H1 (cell line): ENCODE measurements at regions not wholly inside any gene's neighbourhood (a gene's known extent, or its start where the extent isn't known, plus 50 kb on each side); places are given as distances from the start of the nearest gene placed in this dataset.
"Not testable (repeated sequence)": the region's sequence is repeated elsewhere in the genome, so short reads cannot be mapped to it uniquely, and the experiment has no call there.

ENCODE experiments used
- CTCF ChIA-PET: fragments of 300-600 bp; sonication (Branson Sonifier 250); formaldehyde crosslinking; loops from one replicate; lab custom pipeline; 2021; ENCODE audit not compliant: partially characterized antibody; lab: Charles Lee
- POLR2A ChIA-PET: fragments of 300-600 bp; sonication (Branson Sonifier 250); formaldehyde crosslinking; loops from one replicate; lab custom pipeline; 2021; ENCODE audit warnings: inconsistent platforms; ENCODE audit not compliant: partially characterized antibody; lab: Charles Lee
- DNase-seq, 2 experiments: peaks; one replicate each; pipeline versions ENCODE4 v3.0.0 to v3.0.0-alpha.2; 2010 to 2022; ENCODE audit warnings: low spot score in 2 of 2, low read depth in 1 of 2, mixed read lengths in 1 of 2
- FAIRE-seq: peaks from 2 replicates; lab custom pipeline; 2011; peaks lifted over from hg19 to GRCh38; lab: Jason Lieb, UNC
- H2AFZ ChIP-seq: 2 replicates; pipeline ENCODE4 v1.8.1; 2012; ENCODE audit warnings: low read length, inconsistent platforms
- H2AK5ac ChIP-seq: 2 replicates; pipeline ENCODE4 v1.6.1; 2013; ENCODE audit warnings: low read depth, low read length
- H2BK120ac ChIP-seq: replicated peaks from 2 replicates; pipeline ENCODE3; 2013; ENCODE audit warnings: low read depth, low read length, inconsistent platforms
- H2BK12ac ChIP-seq: 2 replicates; pipeline ENCODE4 v1.6.1; 2013; ENCODE audit warnings: low read depth, low read length
- H2BK15ac ChIP-seq: 2 replicates; pipeline ENCODE4 v1.6.1; 2013; ENCODE audit warnings: low read length
- H2BK20ac ChIP-seq: 2 replicates; pipeline ENCODE4 v1.6.1; 2013; ENCODE audit warnings: low read length
- H2BK5ac ChIP-seq: 2 replicates; pipeline ENCODE4 v1.6.1; 2013; ENCODE audit warnings: low read depth, low read length
- H3K14ac ChIP-seq: 2 replicates; pipeline ENCODE4 v1.6.1; 2013; ENCODE audit warnings: inconsistent platforms; ENCODE audit not compliant: insufficient read length
- H3K18ac ChIP-seq: 2 replicates; pipeline ENCODE4 v1.6.1; 2013; ENCODE audit warnings: low read length; ENCODE audit errors: extremely low read depth
- H3K23ac ChIP-seq: 2 replicates; pipeline ENCODE4 v1.6.1; 2013; ENCODE audit warnings: inconsistent platforms; ENCODE audit not compliant: insufficient read length
- H3K23me2 ChIP-seq: 2 replicates; pipeline ENCODE4 v1.6.1; 2013; ENCODE audit warnings: low read depth, low read length
- H3K27ac ChIP-seq: 2 replicates; pipeline ENCODE4 v1.6.1; 2011; ENCODE audit warnings: low read depth, low read length, inconsistent platforms
- H3K27me3 ChIP-seq, 4 experiments: replicated peaks in 1 of 4; 1 replicate in 1 of 4; 2 replicates in 3 of 4; pipeline versions ENCODE4 v1.6.1 to v1.8.1; 2011 to 2013; ENCODE audit warnings: low read length in 3 of 4, mild to moderate bottlenecking in 3 of 4, inconsistent platforms in 2 of 4, mixed read lengths in 2 of 4, moderate library complexity in 1 of 4; ENCODE audit not compliant: control insufficient read depth in 3 of 4, insufficient read depth in 3 of 4; ENCODE audit errors: extremely low read depth in 1 of 4
- H3K36me3 ChIP-seq, 4 experiments: 2 replicates each; pipeline versions ENCODE4 v1.6.1 to v1.8.1; 2011 to 2013; ENCODE audit warnings: mild to moderate bottlenecking in 4 of 4, low read length in 3 of 4, moderate library complexity in 2 of 4, control low read depth in 1 of 4, inconsistent platforms in 1 of 4; ENCODE audit not compliant: insufficient read depth in 4 of 4, control insufficient read depth in 2 of 4
- H3K4ac ChIP-seq: replicated peaks from 2 replicates; pipeline ENCODE3; 2013; ENCODE audit warnings: low read length, low read depth, mixed read lengths, inconsistent platforms; ENCODE audit not compliant: insufficient read length
- H3K4me1 ChIP-seq, 4 experiments: replicated peaks in 1 of 4; 1 replicate in 1 of 4; 2 replicates in 3 of 4; pipeline versions ENCODE4 v1.6.1 to v1.8.1; 2011 to 2013; ENCODE audit warnings: low read length in 3 of 4, inconsistent platforms in 2 of 4, mixed read lengths in 1 of 4; ENCODE audit not compliant: insufficient read depth in 4 of 4, control insufficient read depth in 3 of 4
- H3K4me2 ChIP-seq, 2 experiments: 2 replicates each; pipeline versions ENCODE4 v1.6.1 to v1.8.1; 2011 to 2013; ENCODE audit warnings: low read depth in 2 of 2, low read length in 2 of 2, control low read depth in 1 of 2, inconsistent platforms in 1 of 2, mild to moderate bottlenecking in 1 of 2; ENCODE audit not compliant: insufficient read depth in 1 of 2
- H3K4me3 ChIP-seq, 4 experiments: fragments of 200-600, 300-600 bp in 1 of 4; sonication (generic), shearing (Covaris generic), sonication (Bioruptor Twin) in 1 of 4; 2 replicates each; pipeline versions ENCODE4 v1.5.1 to v1.8.1; 2011 to 2016; ENCODE audit warnings: low read length in 4 of 4, low read depth in 3 of 4, control low read depth in 2 of 4, inconsistent platforms in 2 of 4, mild to moderate bottlenecking in 2 of 4, mixed read lengths in 1 of 4, moderate library complexity in 1 of 4; ENCODE audit not compliant: insufficient read depth in 2 of 4; ENCODE audit errors: extremely low read depth in 1 of 4
- H3K56ac ChIP-seq: replicated peaks from 2 replicates; pipeline ENCODE3; 2013; ENCODE audit warnings: low read depth, mild to moderate bottlenecking, mixed read lengths, low read length, inconsistent platforms; ENCODE audit not compliant: insufficient read length
- H3K79me1 ChIP-seq: 2 replicates; pipeline ENCODE4 v1.6.1; 2013; ENCODE audit warnings: low read depth, low read length, control low read depth
- H3K79me2 ChIP-seq, 2 experiments: 2 replicates each; pipeline versions ENCODE4 v1.6.1 to v1.8.1; 2012 to 2013; ENCODE audit warnings: low read length in 2 of 2, mild to moderate bottlenecking in 2 of 2, inconsistent platforms in 1 of 2; ENCODE audit not compliant: insufficient read depth in 2 of 2, control insufficient read depth in 1 of 2
- H3K9ac ChIP-seq, 4 experiments: replicated peaks in 1 of 4; 1 replicate in 1 of 4; 2 replicates in 3 of 4; pipeline versions ENCODE4 v1.6.1 to v1.8.1; 2011 to 2013; ENCODE audit warnings: low read depth in 3 of 4, low read length in 3 of 4, control low read depth in 2 of 4, mild to moderate bottlenecking in 2 of 4, moderate library complexity in 2 of 4, inconsistent platforms in 1 of 4; ENCODE audit errors: extremely low read depth in 1 of 4
- H3K9me3 ChIP-seq, 2 experiments: 2 replicates each; pipeline versions ENCODE4 v1.6.1 to v1.8.1; 2012 to 2013; ENCODE audit warnings: mild to moderate bottlenecking in 2 of 2, moderate library complexity in 2 of 2, control low read depth in 1 of 2, inconsistent platforms in 1 of 2, low read depth in 1 of 2, low read length in 1 of 2, mixed read lengths in 1 of 2; ENCODE audit not compliant: insufficient read depth in 2 of 2
- H4K20me1 ChIP-seq, 2 experiments: replicated peaks in 1 of 2; 2 replicates each; pipeline versions ENCODE3 to v1.8.1; 2011 to 2013; ENCODE audit warnings: inconsistent platforms in 2 of 2, low read length in 2 of 2, mild to moderate bottlenecking in 1 of 2; ENCODE audit not compliant: insufficient read depth in 2 of 2, control insufficient read depth in 1 of 2
- H4K5ac ChIP-seq: 2 replicates; pipeline ENCODE4 v1.6.1; 2013; ENCODE audit warnings: low read length, low read depth, mixed read lengths, inconsistent platforms; ENCODE audit not compliant: insufficient read length
- H4K8ac ChIP-seq: 2 replicates; pipeline ENCODE4 v1.8.0; 2013; ENCODE audit warnings: mild to moderate bottlenecking, moderate library complexity, low read length, inconsistent platforms; ENCODE audit not compliant: insufficient read depth; ENCODE audit errors: extremely low read depth
- H4K91ac ChIP-seq: replicated peaks from 2 replicates; pipeline ENCODE3; 2013; ENCODE audit warnings: low read length, mixed read lengths, inconsistent platforms; ENCODE audit not compliant: insufficient read length
- WGBS, 2 experiments: shearing (Covaris generic) in 1 of 2; methylation state at CpG; one replicate each; pipeline versions ENCODE4 v1.1.6 to v1.1.7; 2013 to 2015; ENCODE audit warnings: low lambda C conversion rate in 2 of 2, mixed read lengths in 2 of 2, inconsistent platforms in 1 of 2, low coverage in 1 of 2, missing lambda C conversion rate in 1 of 2; ENCODE audit not compliant: insufficient replicate concordance in 2 of 2, insufficient coverage in 1 of 2, insufficient read length in 1 of 2; ENCODE audit errors: extremely low coverage in 1 of 2, missing lambda C conversion rate in 1 of 2; 5-methylcytosine and 5-hydroxymethylcytosine counted together

- H4K5ac ChIP-seq, H4K20me1 ChIP-seq, H3K4me3 ChIP-seq, H3K9ac ChIP-seq, H3K27ac ChIP-seq, H4K91ac ChIP-seq, H3K27me3 ChIP-seq, CTCF ChIA-PET, H3K23ac ChIP-seq, H3K36me3 ChIP-seq, H3K79me1 ChIP-seq, DNase-seq, H2AFZ ChIP-seq, H3K9me3 ChIP-seq, FAIRE-seq, H2BK5ac ChIP-seq, H2AK5ac ChIP-seq, H2BK12ac ChIP-seq, POLR2A ChIA-PET, H3K56ac ChIP-seq, H2BK20ac ChIP-seq, H4K8ac ChIP-seq, H2BK120ac ChIP-seq, H3K4me2 ChIP-seq, H3K14ac ChIP-seq, H3K4ac ChIP-seq, H3K18ac ChIP-seq, H3K79me2 ChIP-seq, H3K23me2 ChIP-seq, H2BK15ac ChIP-seq: not testable (repeated sequence)
- WGBS, 2 experiments = 43% methylated on average over 4 of the region's 11 CpGs; no CpG with 5 or more reads in 1 of the 2 experiments
- H3K4me1 ChIP-seq = peaks cover 2 to 12% (median 8%) of the 10 kb centered on the region in 4 experiments
Measured at GRCh38 chr1:5118292-5118691, 463.9 kb downstream of the AJAP1 start.
